GM21423 (cell line): ENCODE measurements at regions not wholly inside any gene's neighbourhood (a gene's known extent, or its start where the extent isn't known, plus 50 kb on each side); places are given as distances from the start of the nearest gene placed in this dataset.
"Not testable (repeated sequence)": the region's sequence is repeated elsewhere in the genome, so short reads cannot be mapped to it uniquely, and the experiment has no call there.

ENCODE experiments used
- ATAC-seq: cut with Tn5 transposase; IDR thresholded peaks from one replicate; pipeline ENCODE4 v1.9.1; 2021; ENCODE audit warnings: mild to moderate bottlenecking, moderate library complexity; ENCODE audit not compliant: unreplicated experiment

DNA sequence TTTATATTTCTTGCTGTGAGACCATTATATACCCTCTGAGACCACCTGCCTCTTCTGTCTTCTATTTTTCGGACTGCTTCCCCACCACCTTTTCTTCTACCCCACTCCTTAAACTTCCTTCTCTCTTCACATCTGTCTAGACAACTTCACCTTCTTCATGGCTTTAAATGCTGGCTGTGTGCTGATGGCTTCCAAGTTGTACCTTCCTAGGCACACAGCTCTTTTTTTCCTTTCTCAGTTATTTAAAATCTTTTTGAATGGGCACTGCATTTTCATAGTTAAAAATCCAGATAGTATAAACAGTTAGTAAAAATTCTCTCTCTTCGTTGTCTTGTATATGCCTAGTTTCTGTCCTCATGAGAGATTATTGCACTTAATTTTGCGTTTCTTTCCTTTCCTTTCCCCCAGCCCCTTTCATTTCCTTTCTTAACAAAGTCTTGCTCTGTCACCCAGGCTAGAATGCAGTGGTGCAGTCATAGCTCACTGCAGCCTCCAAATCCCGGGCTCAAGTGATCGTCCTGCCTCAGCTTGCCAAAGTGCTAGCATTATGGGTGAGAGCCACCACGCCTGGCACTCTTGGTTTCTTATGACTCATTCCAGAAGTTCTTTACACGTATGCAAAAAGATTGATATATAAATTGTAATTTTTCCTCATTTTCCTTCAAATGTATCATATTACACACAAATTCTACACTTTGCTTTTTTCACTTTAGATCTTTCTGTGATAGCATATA is 114.3 kb downstream of the NPIPB5 start:
- ATAC-seq: no peak

DNA sequence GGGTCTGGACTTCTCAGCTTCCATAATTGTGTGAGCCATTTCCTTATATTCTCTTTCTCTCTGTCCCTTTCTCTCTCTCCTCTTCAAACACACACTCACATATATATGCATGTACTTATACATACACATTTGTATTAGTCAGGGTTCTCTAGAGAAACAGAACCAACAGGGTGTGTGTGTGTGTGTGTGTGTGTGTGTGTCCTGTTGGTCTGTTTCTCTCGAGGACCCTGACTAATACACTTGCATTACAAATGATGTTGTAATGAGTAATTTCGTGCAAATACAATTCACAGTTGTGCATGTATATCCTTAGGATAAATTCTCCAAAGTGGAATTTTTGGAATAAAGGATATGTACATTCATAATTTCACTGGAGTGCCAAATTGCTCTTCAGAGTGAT is 115.3 kb downstream of the NPIPB5 start:
- ATAC-seq: no peak

DNA sequence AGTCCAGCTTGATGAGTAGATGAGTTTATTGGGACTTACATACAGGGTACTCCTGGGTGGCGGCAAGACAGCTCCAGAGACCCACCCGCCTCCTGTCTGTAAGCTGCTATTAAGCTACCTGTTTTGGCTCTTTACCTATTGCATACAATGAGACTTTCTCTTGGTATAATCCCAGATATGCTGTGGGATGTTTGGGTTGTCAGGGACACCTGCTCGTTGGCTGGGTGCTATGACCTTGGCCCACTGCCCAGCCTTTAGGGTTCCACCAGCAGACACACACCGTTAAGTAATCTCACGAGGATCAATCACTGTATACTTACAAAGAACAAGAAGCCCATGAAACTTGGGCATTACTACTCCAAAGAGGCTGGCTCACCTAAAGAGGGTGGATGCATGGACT is 116.4 kb downstream of the NPIPB5 start:
- no peak for ATAC-seq

DNA sequence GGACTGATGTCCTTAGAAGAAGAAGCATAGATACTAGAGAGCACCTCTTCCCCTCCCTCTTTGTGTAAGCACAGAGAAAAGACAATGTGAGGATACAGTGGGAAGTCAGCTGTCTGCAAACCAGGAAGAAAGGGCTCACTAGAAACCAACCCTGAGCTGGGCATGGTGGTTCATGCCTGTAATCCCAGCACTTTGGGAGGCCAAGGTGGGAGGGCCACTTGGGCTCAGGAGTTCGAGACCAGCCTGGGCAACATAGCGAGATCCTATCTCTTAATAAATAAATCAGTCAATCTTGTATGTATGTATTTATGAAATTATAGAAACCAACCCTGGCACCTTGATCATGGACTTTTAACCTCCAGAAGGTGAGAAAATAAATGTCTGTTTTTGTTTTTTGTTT is 118.3 kb downstream of the NPIPB5 start:
- no peak for ATAC-seq

DNA sequence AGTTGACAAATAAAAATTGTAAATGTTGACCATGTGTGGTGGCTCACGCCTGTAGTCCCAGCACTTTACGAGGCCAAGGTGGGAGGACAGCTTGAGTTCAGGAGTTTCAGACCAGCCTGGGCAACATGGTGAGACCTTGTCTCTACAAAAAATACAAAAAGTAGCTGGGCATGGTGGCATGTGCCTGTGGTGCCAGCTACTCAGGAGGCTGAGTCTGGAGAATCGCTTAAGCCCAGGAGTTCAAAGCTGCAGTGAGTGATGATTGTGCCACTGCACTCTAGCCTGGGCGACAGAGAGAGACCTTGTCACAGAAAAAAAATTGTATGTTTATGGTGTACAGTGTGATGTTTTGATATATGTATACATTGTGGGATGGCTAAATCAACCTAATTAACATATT is 119.6 kb downstream of the NPIPB5 start:
- ATAC-seq: no peak

DNA sequence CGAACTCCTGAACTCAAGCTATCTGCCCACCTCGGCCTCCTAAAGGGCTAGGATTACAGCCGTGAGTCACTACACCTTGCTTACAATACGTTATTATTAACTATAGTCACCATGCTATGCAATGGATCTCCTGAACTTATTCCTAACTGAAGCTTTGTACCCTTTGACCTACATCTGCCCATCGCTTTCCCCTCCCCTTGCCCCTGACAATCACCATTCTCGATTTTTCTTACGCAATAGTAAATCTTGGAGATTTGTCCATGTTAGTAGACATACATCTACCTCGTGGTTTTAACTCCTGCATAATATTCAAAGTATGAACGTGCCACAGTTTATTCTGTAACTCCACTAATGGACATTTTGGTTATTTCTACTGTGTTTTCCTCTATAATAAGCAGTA is 120.6 kb downstream of the NPIPB5 start:
- no peak for ATAC-seq

DNA sequence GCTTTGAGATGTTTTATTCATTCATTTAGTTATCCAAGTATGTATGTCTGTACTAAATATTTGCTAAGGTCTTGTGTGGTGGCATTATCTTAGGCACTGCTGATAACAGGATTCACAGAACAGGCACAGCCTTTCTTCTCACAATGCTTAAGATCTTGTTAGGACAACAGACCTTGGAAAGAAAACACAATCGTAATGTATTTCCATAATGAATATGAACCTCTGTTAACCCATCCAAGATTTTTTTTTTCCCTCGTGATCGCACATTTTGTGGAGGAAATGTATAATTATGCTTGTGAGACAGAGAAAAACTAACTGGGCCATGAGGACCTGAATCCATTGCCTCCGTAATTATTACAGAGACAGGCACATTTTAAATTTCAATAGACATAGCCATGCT is 121.9 kb downstream of the NPIPB5 start:
- ATAC-seq: no peak

DNA sequence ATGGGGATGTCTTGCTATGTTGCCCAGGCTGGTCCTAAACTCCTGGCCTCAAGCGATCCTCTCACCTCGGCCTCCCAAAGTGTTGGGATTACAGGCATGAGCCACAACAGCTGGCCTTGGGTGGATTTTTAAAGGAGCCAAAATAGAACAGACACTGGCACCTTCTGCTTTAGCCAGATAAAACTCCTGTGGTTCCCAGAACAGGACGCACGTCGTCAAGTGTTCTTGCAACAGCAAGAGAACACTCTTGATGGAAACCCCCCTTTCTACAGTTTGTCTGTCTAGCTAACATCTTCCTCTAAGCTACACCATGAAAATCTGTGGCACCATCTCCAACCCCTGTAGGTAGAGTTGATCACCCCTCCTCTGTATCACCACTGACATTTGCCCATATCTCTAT is 122.6 kb downstream of the NPIPB5 start:
- no peak for ATAC-seq

DNA sequence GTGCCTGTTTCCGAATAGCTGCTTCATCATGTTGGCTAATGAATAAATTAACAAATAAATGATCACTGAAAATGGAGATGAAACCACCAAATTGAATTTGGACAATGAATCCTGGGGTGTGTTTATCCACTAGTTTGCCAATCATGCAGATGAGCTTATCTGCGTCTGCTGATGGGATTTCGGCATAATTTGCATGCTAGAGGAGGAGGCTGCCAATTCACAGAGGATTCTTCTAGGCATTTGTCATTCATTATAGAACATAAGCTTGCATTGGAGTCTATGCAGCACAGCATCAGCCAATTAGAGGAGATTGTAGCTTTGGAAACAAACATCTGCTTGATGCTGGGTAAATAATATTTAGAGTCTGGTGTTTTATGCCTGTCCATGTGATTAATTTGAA is 123.1 kb downstream of the NPIPB5 start:
- ATAC-seq: no peak

DNA sequence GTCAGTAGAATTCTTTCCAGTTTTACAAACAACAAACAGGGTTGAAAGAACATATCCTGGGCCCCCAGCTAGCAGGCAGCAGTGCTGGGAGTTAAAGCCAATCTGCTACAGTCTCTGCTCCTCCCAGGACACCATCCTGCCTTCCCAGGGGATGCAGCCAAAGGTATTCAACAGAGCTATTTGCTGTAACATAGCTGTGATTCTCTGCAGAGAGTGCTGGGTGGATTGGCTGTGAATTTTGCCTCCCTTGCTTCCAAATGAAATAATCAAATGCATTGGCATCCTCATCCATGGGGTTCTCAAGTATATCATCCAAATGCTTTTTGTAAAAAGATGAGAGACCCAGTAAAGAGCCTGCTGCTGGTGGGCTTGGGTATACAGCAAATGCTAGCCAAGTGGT is 124.3 kb downstream of the NPIPB5 start:
- ATAC-seq: no peak

DNA sequence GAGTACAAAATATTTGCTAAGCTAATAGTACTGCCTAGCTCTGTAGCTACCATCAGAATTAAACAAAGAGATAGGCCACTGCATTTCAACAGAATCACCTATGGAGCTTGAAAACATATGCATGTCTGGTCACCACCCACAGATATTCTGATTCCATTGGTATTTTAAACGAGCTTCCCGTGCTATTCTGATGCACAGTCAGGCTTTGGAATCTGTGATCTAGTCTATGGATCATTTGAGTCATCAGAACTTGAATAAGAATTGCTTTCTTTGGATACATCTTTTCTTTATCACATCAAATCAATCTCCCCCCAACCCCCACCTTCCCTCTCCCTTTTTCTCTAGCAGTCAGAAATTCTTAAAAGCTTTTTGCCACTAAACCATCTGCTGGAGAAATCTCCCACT is 124.7 kb downstream of the NPIPB5 start:
- ATAC-seq: no peak

DNA sequence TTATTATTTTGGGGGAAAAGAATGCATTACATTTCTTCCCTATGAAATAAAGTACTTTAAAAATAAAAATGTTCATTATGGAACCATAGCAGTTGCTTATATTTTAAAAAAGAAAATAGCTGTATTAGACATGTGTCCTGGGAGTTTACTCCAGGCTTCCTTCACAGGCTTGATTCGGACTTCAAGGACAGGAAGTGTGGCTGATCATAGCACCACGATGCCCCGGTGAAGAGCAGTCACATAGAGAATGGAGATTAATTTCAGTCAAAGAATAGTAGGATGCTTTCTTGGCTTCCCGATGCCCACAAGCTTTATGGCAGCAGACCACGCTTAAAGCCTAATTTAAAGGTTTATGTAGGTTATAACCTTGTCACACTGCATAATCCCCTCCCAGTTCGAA is 125.1 kb downstream of the NPIPB5 start:
- ATAC-seq: no peak

DNA sequence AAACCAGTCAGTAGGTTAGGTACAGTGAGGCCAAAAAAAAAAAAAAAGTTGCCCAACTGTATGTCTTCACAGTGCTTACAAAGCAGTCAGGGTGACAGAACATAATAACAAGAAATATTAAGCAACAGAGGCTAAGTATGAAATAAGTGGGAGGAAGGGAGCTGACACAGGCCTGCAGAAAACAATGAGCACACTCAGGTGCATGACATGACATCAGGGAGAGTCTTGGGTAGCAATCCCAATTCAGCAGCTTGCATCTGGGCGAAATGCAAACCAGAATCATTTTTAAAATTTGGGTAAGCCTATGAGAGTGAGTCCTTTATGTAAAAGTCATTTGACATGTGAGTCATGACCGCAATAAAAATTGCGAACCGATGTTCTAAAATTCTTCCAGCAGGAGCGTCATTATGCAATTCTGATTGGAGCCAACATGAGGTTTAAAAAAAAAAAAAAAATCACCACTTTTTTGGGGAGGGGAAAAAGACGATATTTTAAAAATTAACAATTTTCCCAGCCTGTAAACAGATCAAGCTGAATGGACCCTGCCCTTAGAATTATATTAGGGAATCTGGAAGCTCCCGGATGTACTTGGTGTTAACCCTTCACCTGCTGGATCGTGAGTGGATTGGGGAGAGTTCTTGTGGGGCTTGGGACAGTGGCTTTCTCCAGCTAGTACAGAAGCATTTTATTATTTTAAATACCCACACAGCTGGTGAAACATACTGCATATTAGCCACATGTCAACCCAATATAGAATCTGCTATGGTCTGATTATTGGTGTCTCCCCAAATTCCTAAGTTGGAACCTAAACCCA is 127.9 kb downstream of the NPIPB5 start:
- ATAC-seq: no peak

DNA sequence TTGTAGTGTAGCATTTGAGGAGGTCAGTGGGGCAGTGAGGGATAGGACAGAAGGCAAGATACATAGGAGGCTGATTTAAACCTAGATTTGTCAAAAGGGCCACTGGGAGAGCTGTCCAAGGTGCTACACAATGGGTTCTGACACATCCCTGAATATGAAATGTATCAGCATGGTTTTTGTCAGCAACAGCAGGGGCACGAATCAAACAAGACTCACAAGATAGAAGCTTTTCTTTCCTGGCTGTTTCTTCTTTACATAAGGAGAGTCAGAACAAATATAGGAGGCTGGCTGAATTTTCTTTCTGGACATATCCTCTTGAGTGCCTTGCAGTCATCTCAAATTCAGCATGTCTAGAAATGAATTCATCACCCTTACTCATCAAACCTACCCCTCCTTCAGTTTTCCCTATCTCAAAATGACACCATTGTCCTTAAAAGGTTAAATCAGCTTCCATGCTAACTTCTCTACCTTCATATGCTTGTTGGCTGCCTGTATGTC is 130.5 kb downstream of the NPIPB5 start:
- no peak for ATAC-seq

DNA sequence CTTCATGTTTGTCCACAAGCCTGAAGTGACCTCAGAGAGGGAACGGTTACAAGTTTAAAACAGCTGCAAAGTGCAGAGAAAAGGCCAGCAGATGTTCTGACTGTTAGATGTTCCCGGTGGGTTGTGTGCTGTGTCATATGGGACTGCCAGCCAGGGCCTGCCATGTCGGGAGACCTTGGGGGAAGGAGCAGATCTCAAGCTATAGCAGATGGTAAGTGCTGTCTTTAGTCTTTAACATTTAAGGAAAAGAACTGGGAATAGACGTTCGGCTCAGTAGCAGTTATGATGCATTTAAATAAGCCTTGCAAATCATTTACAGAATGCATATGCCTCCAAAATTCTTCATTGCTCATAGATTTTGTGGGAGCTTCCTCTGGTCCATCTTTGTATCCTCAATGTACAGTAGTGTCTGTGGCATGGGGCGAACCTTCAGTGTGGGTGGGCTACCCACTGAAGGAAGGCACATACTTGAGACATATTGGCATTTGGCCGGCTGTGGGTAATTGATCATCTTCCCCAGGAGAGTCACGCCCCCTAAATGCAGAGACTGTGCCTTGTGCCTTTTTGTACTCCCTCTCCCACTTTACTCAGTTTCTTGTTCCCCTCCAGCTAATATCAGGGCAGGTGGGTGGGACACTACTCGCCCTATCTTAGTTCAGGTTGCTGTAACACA is 131.9 kb downstream of the NPIPB5 start:
- no peak for ATAC-seq

DNA sequence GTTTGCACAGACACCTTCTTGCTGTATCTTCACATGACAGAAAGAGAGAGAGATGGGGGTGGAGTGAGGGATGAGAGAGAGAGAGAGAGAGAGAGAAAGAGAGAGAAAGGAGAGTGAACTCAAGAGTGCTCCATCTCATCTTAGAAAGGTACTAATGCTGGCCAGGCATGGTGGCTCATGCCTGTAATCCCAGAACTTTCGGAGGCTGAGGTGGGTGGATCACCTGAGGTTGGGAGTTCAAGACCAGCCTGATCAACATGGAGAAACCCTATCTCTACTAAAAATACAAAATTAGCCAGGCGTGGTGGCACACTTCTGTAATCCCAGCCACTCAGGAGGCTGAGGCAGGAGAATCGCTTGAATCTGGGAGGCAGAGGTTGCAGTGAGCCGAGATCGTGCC is 132.5 kb downstream of the NPIPB5 start:
- not testable (repeated sequence) for ATAC-seq

DNA sequence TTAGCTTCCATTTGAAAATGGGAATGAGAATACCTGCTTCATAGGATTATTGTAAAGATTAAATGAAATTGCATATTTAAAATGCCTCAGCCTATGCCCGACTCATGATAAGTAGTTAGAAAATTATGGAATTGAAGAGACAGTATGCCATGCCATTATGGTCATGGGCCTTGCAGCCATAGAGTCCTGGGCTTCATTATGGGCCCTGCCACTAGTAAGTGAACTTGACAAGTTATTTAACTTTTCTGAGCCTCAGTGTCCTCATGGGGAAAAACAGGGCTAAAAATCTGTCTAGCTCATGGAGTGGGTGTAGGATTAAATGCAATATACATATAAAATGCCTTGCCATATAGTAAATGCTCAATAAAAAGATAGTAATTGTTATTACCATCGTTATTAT is 133.2 kb downstream of the NPIPB5 start:
- ATAC-seq: no peak

DNA sequence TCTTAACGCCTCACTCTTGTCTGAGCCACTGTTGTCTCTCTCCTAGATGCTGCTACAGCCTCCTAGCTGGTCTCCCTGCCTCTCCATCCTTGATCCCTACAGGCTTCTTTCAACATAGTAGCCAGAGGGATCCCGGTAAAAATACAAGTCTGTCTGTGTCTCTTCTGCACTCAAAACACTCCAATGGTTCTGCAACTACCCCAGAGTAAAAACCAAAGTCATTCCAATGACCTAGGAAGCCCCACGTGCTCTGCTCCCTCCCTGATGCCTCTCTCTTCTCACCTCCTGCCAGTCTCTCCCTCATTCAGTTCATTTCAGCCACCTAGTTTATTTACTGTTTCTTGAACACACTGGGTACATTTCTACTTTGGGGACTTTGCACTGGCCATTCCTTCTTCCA is 135.2 kb downstream of the NPIPB5 start:
- no peak for ATAC-seq

DNA sequence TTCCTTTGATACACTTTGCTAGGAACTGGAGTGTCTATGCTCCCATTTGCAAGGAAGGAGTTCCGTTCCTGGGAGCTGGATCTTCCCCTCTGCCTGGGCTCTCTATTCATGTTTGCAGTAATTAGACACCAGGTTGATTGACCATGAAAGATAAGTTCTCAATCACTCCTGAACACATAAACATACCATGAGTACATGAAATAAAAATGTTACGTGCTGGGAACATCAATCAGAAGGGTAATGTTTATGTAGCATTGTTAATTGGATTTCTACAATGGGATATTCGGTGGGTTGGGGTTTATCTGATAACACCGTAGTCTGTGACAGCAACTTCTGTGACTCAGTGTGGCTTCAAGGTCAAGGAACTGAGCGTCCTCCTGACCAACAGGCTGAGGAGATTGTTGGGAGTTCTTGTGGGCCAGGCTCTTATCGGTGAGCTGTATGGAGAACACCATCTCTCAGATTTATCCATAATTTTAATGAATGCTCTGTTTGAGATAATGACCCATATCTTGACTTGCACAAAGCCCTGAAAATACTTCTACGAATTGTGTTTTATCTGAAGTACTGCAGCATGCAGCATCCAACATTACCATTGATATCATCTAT is 136.4 kb downstream of the NPIPB5 start:
- no peak for ATAC-seq

DNA sequence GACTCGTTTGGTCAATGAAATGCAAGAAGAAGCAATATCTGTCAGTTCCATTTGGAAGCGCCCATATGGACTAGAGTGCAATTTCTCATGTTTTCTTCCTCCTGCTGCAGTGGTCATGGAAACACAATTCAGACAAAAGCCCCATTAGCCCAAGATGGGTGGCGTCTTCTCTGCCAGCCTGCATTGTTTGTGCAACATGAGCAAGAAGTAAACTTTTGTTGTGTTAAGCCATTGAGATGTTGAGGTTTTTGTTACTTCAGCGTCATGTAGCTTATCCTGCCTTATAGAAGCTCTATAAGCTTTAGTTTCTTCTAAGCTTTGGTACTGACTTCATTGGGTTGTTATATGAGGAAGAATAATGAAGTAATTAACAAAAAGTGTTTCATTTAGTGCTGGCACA is 137.4 kb downstream of the NPIPB5 start:
- ATAC-seq: no peak

DNA sequence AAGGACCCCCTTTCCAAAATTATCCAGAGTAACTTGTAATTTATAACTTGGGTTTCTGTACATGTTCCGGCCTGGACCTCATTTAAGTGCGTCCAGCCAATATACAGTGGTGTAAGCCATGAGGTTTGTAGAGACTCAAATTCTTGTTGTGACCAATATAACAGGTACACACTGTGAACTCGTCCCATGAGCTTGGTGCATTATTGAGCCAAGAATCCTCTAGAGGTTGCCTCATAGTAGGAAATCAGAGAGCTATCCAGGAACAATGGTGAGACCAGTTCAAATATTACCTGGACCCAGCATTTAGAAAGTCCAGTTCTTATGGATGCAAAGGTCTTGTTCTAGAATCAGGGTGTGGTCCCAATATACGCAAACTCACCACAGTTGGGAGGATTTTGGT is 138.2 kb downstream of the NPIPB5 start:
- ATAC-seq: no peak
